Suprapubic skin (tissue), 4 donors: ENCODE measurements at regions not wholly inside any gene's neighbourhood (a gene's known extent, or its start where the extent isn't known, plus 50 kb on each side); places are given as distances from the start of the nearest gene placed in this dataset.

ENCODE experiments used
- CTCF ChIP-seq, 2 donors: fragments of 200-600 bp in 1 of 2; fragments of 450-650 bp in 1 of 2; sonication (generic) in 1 of 2; IDR thresholded peaks; one replicate each; pipeline ENCODE4 v1.5.1; 2016 to 2019; ENCODE audit warnings: antibody characterized with exemption in 2 of 2, mild to moderate bottlenecking in 1 of 2, moderate library complexity in 1 of 2
- POLR2A ChIP-seq, 2 donors: fragments of 450-650 bp; IDR thresholded peaks; one replicate each; pipeline ENCODE4 v1.6.1; 2017; ENCODE audit warnings: antibody characterized with exemption in 2 of 2, mild to moderate bottlenecking in 2 of 2, moderate library complexity in 2 of 2
- POLR2AphosphoS5 ChIP-seq, 3 donors: sonication (generic); formaldehyde crosslinking; IDR thresholded peaks; one replicate each; pipeline ENCODE4 v1.6.1; 2017; ENCODE audit warnings: antibody characterized with exemption in 3 of 3

- TF ChIP-seq CTCF (IDR thresholded peaks at IDR 0.05) (no peak), POLR2A (IDR thresholded peaks at IDR 0.05) (no peak), POLR2AphosphoS5 (IDR thresholded peaks at IDR 0.05) (no peak)
Observed at GRCh38 chr13:73201626-73202025, 142.8 kb downstream of the KLF5 start.
